Fibroblast of lung (primary cell): ENCODE measurements at regions not wholly inside any gene's neighbourhood (a gene's known extent, or its start where the extent isn't known, plus 50 kb on each side); places are given as distances from the start of the nearest gene placed in this dataset.

Experiments
- DNase-seq, 2 donors: peaks; one replicate each; pipeline versions ENCODE4 v3.0.0 to v3.0.0-alpha.2; 2010; ENCODE audit warnings: low read depth in 2 of 2
- H2AFZ ChIP-seq: 2 replicates; pipeline ENCODE4 v1.5.1; 2012; ENCODE audit warnings: low read length, control low read depth, inconsistent platforms
- H3K27ac ChIP-seq: 2 replicates; pipeline ENCODE4 v1.5.1; 2011; ENCODE audit warnings: low read length, control low read depth; ENCODE audit not compliant: insufficient read depth
- H3K27me3 ChIP-seq: 2 replicates; pipeline ENCODE4 v1.5.1; 2011; ENCODE audit warnings: mild to moderate bottlenecking, low read length; ENCODE audit not compliant: control insufficient read depth, insufficient read depth
- H3K36me3 ChIP-seq: 2 replicates; pipeline ENCODE4 v1.5.1; 2011; ENCODE audit warnings: low read length; ENCODE audit not compliant: control insufficient read depth, insufficient read depth
- H3K4me1 ChIP-seq: 2 replicates; pipeline ENCODE4 v1.5.1; 2011; ENCODE audit warnings: low read length; ENCODE audit not compliant: control insufficient read depth, insufficient read depth; ENCODE audit errors: extremely low read depth
- H3K4me2 ChIP-seq: 2 replicates; pipeline ENCODE4 v1.5.1; 2011; ENCODE audit warnings: low read length, control low read depth; ENCODE audit not compliant: insufficient read depth; ENCODE audit errors: extremely low read depth
- H3K4me3 ChIP-seq, 4 experiments: fragments of 200-600 bp in 1 of 4; sonication (generic) in 1 of 4; replicated peaks in 1 of 4; 2 replicates each; pipeline ENCODE4 v1.5.1; 2011 to 2016; ENCODE audit warnings: low read length in 4 of 4, low read depth in 3 of 4, mild to moderate bottlenecking in 3 of 4, control low read depth in 2 of 4, inconsistent platforms in 1 of 4, mixed read lengths in 1 of 4; ENCODE audit not compliant: insufficient read depth in 1 of 4; ENCODE audit errors: control extremely low read depth in 1 of 4
- H3K79me2 ChIP-seq: 2 replicates; pipeline ENCODE4 v1.5.1; 2012; ENCODE audit warnings: mild to moderate bottlenecking, low read length, inconsistent platforms; ENCODE audit not compliant: control insufficient read depth, insufficient read depth
- H3K9ac ChIP-seq: 2 replicates; pipeline ENCODE4 v1.5.1; 2011; ENCODE audit warnings: mild to moderate bottlenecking, low read length, control low read depth; ENCODE audit not compliant: insufficient read depth
- H3K9me3 ChIP-seq: 2 replicates; pipeline ENCODE4 v1.5.1; 2012; ENCODE audit warnings: low read depth, low read length; ENCODE audit not compliant: control insufficient read depth, insufficient read depth
- H4K20me1 ChIP-seq: 2 replicates; pipeline ENCODE4 v1.5.1; 2011; ENCODE audit warnings: low read length; ENCODE audit not compliant: control insufficient read depth, insufficient read depth; ENCODE audit errors: extremely low read depth
- CTCF ChIP-seq, 2 donors: IDR thresholded peaks in 1 of 2; conservative IDR thresholded peaks in 1 of 2; 1 replicate in 1 of 2; 2 replicates in 1 of 2; pipeline ENCODE4 v1.5.1; 2011 to 2012; ENCODE audit warnings: low read length in 2 of 2, control low read depth in 1 of 2, inconsistent platforms in 1 of 2, low read depth in 1 of 2, mild to moderate bottlenecking in 1 of 2
- EZH2 ChIP-seq: IDR thresholded peaks from 2 replicates; pipeline ENCODE4 v1.5.1; 2012; ENCODE audit warnings: low read length, control low read depth, mild to moderate bottlenecking; ENCODE audit errors: missing control alignments

DNA sequence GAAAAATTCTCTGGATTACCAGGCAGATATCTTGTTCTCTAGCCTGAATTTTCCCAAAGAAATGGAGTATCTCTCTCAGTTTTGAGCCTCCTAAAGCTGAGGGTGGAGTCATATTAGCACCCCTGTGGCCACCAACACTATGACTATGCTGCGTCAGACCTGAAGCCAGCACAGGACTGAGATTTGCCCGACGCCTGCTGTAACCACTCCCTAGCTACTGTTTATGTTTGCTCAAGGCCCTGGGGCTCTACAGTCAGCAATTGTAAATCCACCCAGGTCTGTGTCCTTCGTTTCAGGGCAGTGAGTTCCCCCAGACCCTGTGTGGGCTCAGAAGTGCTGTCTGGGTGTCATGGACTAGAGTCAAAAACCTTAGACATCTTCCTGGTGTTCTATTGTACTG is 61.4 kb downstream of the ZXDA start:
- H3K9me3 ChIP-seq = no peaks in the 10 kb centered on the region

DNA sequence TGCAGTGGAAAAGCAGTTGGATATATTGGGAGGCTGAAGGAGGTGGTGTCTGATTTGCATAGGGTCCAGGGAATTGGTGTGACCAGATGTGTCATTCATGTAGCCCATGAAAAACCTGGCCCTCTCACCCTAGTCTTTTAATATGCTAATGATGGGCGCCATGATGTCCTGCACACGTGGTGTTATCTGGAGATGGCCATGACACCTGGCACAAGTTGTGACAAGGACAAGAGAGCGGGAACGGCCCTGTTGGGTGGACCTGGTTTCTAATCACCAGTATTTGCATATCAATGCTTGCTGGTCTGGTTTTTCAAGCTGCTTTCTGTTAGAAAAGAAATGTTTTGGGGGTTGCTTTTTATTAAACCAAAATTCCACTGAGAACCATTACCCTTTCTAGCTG is 87.4 kb downstream of the ZXDA start:
- H2AFZ ChIP-seq = no peak overlapping the region
- H4K20me1 ChIP-seq = no peaks in the 10 kb centered on the region
- H3K4me2 ChIP-seq = no peak overlapping the region
- no peaks in the 10 kb centered on the region for H3K4me1 ChIP-seq
- H3K79me2 ChIP-seq = no peaks in the 10 kb centered on the region
- H3K9me3 ChIP-seq = no peaks in the 10 kb centered on the region
- H3K36me3 ChIP-seq = no peaks in the 10 kb centered on the region
- no peak for DNase-seq
- TF ChIP-seq EZH2 (no peak), CTCF (conservative IDR thresholded peaks at IDR 0.05 in 1 of 2, IDR thresholded peaks at IDR 0.05 in 1 of 2; ENCODE audit: low read depth in 1 of 2, low read length in 2 of 2) (no peak)
- no peak overlapping the region for H3K27ac ChIP-seq
- no peaks in the 10 kb centered on the region for H3K27me3 ChIP-seq
- no peak overlapping the region for H3K4me3 ChIP-seq
- no peak overlapping the region for H3K9ac ChIP-seq

More for the DNA sequence above, 61.4 kb downstream of the ZXDA start:
- no peak overlapping the region for H3K9ac ChIP-seq
- no peaks in the 10 kb centered on the region for H3K79me2 ChIP-seq
- no peak overlapping the region for H3K27ac ChIP-seq
- H3K4me1 ChIP-seq = no peaks in the 10 kb centered on the region
- no peak for TF ChIP-seq EZH2
- TF ChIP-seq CTCF (conservative IDR thresholded peaks at IDR 0.05 in 1 of 2, IDR thresholded peaks at IDR 0.05 in 1 of 2; ENCODE audit: low read depth in 1 of 2, low read length in 2 of 2) = no peak
- H3K36me3 ChIP-seq = no peaks in the 10 kb centered on the region
- no peaks in the 10 kb centered on the region for H3K27me3 ChIP-seq
- H4K20me1 ChIP-seq = no peaks in the 10 kb centered on the region
- no peak overlapping the region for H2AFZ ChIP-seq
- DNase-seq = no peak
- no peak overlapping the region for H3K4me2 ChIP-seq
- H3K4me3 ChIP-seq = no peak overlapping the region

- Histone ChIP-seq H3K27ac (no peak overlapping the region), H3K9me3 (no peaks in the 10 kb centered on the region), H3K4me1 (no peaks in the 10 kb centered on the region), H3K9ac (no peak overlapping the region), H3K36me3 (no peaks in the 10 kb centered on the region), H2AFZ (no peak overlapping the region), H4K20me1 (no peaks in the 10 kb centered on the region), H3K27me3 (no peaks in the 10 kb centered on the region), H3K4me3 (no peak overlapping the region), H3K4me2 (no peak overlapping the region), H3K79me2 (no peaks in the 10 kb centered on the region)
- no peak for TF ChIP-seq EZH2
- TF ChIP-seq CTCF (conservative IDR thresholded peaks at IDR 0.05 in 1 of 2, IDR thresholded peaks at IDR 0.05 in 1 of 2; ENCODE audit: low read depth in 1 of 2, low read length in 2 of 2) = no peak
- no peak for DNase-seq
Measured at GRCh38 chrX:57822398-57822797, 87.9 kb downstream of the ZXDA start.
